ENCODE measurements at regions not wholly inside any gene's neighbourhood (a gene's known extent, or its start where the extent isn't known, plus 50 kb on each side); places are given as distances from the start of the nearest gene placed in this dataset.

- CTCF ChIA-PET, result interaction anchor here (0.5 kb wide), 1 partner anchor 588 kb away, joined by 3 read pairs; no protein-coding TSS in a partner anchor
- intact Hi-C loops (cut with micrococcal nuclease; ENCODE audit: unreplicated experiment), result no loop called here
- TF ChIP-seq SIN3A (IDR thresholded peaks at IDR 0.05; ENCODE audit: borderline replicate concordance, insufficient read depth, low read depth, low read length) (no peak), TCF7L2 (IDR thresholded peaks at IDR 0.05; ENCODE audit: low read depth, low read length) (no peak), POLR2AphosphoS5 (IDR thresholded peaks at IDR 0.05; ENCODE audit: low read depth, low read length) (no peak), CTCF (IDR thresholded peaks at IDR 0.05) (no peak)
- TF ChIP-seq, protein P1, sequence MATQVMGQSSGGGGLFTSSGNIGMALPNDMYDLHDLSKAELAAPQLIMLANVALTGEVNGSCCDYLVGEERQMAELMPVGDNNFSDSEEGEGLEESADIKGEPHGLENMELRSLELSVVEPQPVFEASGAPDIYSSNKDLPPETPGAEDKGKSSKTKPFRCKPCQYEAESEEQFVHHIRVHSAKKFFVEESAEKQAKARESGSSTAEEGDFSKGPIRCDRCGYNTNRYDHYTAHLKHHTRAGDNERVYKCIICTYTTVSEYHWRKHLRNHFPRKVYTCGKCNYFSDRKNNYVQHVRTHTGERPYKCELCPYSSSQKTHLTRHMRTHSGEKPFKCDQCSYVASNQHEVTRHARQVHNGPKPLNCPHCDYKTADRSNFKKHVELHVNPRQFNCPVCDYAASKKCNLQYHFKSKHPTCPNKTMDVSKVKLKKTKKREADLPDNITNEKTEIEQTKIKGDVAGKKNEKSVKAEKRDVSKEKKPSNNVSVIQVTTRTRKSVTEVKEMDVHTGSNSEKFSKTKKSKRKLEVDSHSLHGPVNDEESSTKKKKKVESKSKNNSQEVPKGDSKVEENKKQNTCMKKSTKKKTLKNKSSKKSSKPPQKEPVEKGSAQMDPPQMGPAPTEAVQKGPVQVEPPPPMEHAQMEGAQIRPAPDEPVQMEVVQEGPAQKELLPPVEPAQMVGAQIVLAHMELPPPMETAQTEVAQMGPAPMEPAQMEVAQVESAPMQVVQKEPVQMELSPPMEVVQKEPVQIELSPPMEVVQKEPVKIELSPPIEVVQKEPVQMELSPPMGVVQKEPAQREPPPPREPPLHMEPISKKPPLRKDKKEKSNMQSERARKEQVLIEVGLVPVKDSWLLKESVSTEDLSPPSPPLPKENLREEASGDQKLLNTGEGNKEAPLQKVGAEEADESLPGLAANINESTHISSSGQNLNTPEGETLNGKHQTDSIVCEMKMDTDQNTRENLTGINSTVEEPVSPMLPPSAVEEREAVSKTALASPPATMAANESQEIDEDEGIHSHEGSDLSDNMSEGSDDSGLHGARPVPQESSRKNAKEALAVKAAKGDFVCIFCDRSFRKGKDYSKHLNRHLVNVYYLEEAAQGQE (IDR thresholded peaks at IDR 0.05; ENCODE audit: insufficient read depth in 1 of 2, low read depth in 2 of 2, low read length in 1 of 2), result no peak
- no peak for DNase-seq (ENCODE audit: low read depth, low spot score)
- Histone ChIP-seq H3K4me1 (ENCODE audit: control insufficient read depth, insufficient read depth, low read length) (no peaks in the 10 kb centered on the region), H3K27ac (ENCODE audit: low read length) (no peak overlapping the region), H3K9me3 (ENCODE audit: control insufficient read depth, insufficient read depth, low read depth, low read length) (no peaks in the 10 kb centered on the region), H3K36me3 (ENCODE audit: control insufficient read depth, insufficient read depth, low read length) (no peaks in the 10 kb centered on the region), H3K4me3 (ENCODE audit: low read depth in 2 of 2, low read length in 2 of 2) (no peak overlapping the region), H3K27me3 (ENCODE audit: control insufficient read depth, insufficient read depth, low read length) (no peaks in the 10 kb centered on the region)
- no peak for ATAC-seq
- POLR2A ChIA-PET, result no interaction called here
- in situ Hi-C loops (cut with HindIII; ENCODE audit: low pct_unique_long_range_greater_than_20kb, low sequenced_read_pairs), result no loop called here
- BruUV-seq (replicated peaks), result no TSS peak
Measured at GRCh38 chr2:123816928-123817327, 208.2 kb upstream of the CNTNAP5 start.

- Histone ChIP-seq H3K4me3 (ENCODE audit: low read depth in 2 of 2, low read length in 2 of 2) (no peak overlapping the region), H3K9me3 (ENCODE audit: control insufficient read depth, insufficient read depth, low read depth, low read length) (no peaks in the 10 kb centered on the region), H3K27ac (ENCODE audit: low read length) (no peak overlapping the region), H3K27me3 (ENCODE audit: control insufficient read depth, insufficient read depth, low read length) (no peaks in the 10 kb centered on the region), H3K36me3 (ENCODE audit: control insufficient read depth, insufficient read depth, low read length) (no peaks in the 10 kb centered on the region), H3K4me1 (ENCODE audit: control insufficient read depth, insufficient read depth, low read length) (no peaks in the 10 kb centered on the region)
- POLR2A ChIA-PET, result no interaction called here
- TF ChIP-seq SIN3A (IDR thresholded peaks at IDR 0.05; ENCODE audit: borderline replicate concordance, insufficient read depth, low read depth, low read length) (no peak), POLR2AphosphoS5 (IDR thresholded peaks at IDR 0.05; ENCODE audit: low read depth, low read length) (no peak), TCF7L2 (IDR thresholded peaks at IDR 0.05; ENCODE audit: low read depth, low read length) (no peak), CTCF (IDR thresholded peaks at IDR 0.05) (no peak)
- TF ChIP-seq, protein P1 (IDR thresholded peaks at IDR 0.05; ENCODE audit: insufficient read depth in 1 of 2, low read depth in 2 of 2, low read length in 1 of 2), result no peak
- CTCF ChIA-PET, result no interaction called here
- ATAC-seq, result no peak
- in situ Hi-C loops (cut with HindIII; ENCODE audit: low pct_unique_long_range_greater_than_20kb, low sequenced_read_pairs) (no loop called here), intact Hi-C loops (cut with micrococcal nuclease; ENCODE audit: unreplicated experiment) (no loop called here)
- BruUV-seq (replicated peaks), result no TSS peak
- DNase-seq (ENCODE audit: low read depth, low spot score), result no peak
Measured at GRCh38 chr2:123826729-123827271, 198.3 kb upstream of the CNTNAP5 start.

Measured in Panc1 (cell line).